Activated CD8-positive, alpha-beta memory T cell treated with anti-CD3 and anti-CD28 coated beads, Interleukin-2, amount 50 U/mL, for 48 hours (primary cell): ENCODE measurements at regions not wholly inside any gene's neighbourhood (a gene's known extent, or its start where the extent isn't known, plus 50 kb on each side); places are given as distances from the start of the nearest gene placed in this dataset.
"Not testable (repeated sequence)": the region's sequence is repeated elsewhere in the genome, so short reads cannot be mapped to it uniquely, and the experiment has no call there.

ENCODE experiments used
- DNase-seq: peaks from one replicate; pipeline ENCODE4 v3.0.0-alpha.2; 2020

DNA sequence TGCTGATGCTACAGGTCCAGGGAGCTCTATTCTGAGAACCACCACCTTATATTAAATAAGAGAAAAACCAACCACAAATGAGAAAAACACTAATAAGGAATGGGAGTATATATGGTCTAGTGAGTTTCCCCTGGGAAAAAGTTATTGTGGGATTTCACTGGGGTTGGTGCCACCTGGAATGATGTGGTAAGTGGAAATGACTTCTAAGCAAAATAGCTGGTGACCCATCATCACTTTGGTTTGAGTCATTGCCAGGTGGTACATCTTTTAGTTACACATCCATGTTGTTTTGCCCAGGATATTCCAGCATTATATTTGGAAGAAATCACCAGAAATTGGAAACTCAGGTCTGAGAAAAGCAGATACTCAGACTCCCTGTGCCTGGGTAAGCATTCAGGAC is 437.3 kb downstream of the DTWD2 start:
- no peak for DNase-seq

DNA sequence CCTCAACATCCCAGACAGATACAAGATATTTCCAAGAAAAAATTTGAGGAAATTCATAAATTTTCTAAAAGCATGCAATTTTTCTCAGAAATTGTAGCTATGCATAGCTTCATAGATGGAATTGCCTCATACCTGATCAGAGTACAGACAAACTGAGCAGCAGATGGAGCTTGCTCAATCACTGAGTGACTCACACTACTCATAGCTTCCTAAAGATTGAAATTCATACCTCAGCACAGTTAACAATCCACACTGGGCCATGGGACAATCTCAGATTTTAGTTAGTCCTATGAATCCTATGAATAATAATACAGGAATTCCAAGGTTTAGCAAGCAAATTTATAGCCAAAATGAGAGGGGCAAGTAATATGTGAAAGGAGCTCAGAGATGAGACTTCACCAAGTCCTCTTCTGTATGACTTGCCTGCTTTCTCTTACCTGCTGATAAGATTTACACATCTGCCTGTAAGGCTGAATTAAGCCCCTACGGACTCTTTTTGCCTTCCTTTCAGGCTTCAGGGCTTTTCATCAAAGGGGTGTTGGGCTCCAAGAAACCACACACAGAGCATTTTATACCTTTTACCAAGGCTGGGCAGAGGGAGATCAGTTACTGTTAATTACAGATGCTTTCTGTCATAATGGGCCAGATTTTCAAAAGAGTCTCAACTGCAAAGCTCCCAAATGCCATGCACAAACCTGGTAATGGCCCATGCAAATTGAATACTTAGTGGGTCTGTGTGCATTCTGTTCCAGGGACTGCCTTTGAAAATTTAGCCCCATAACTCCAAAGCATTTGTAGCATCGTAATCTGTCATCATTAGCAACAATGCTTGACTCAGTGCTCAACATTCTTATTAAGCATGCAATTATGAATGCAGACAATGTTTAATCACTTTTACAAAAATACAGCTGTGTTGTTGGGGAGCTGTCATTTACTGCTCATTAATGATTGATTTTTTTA is 439.3 kb downstream of the DTWD2 start:
- no peak for DNase-seq

DNA sequence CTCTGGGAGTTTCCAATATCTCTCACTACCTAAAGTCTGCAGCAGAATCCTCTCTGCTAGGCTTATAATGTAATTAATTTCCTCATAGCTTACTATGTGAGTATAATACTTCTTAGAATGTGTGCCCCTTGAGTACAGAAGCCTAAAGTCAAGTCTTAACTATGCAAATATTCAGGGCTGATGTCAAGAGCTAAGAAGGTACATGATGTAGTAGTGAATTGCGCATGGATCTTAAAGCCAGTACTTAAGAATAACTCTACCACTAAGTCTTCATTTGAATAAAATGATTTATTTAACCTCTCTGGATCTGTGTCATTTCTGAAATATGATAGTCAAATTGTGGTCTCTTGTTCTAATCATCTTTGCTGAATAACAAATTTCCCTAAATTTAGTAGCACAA is 442.9 kb downstream of the DTWD2 start:
- no peak for DNase-seq

GRCh38 chr5:118544887-118545449 is 443.4 kb downstream of the DTWD2 start:
- no peak for DNase-seq

GRCh38 chr5:118533923-118534322 is 454.4 kb downstream of the DTWD2 start:
- no peak for DNase-seq

DNA sequence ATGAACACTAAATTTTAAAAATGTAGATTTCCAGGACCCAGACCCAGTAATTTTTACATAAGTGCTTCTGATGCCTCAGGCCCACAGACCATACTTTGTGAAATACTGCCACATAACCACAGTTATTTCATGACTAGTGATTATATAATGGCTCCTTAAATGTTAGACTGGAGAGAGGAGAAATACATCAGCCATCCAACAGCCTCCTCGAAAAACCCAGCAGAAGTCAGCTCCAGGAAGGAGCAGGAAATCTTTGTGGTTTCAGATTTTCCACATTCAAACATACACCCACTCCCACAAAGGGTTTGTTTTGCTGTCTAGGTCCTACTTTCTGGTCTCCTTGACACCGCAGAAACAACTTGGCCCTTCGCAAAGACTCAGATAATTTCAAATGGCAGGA is 455.2 kb downstream of the DTWD2 start:
- DNase-seq = no peak

GRCh38 chr5:118531276-118531675 is 457.1 kb downstream of the DTWD2 start:
- no peak for DNase-seq

GRCh38 chr5:118529361-118530144 is 458.8 kb downstream of the DTWD2 start:
- DNase-seq = no peak

- no peak for DNase-seq
These were observed 465.7 kb downstream of the DTWD2 start for GRCh38 chr5:118522626-118523025.

- DNase-seq = no peak
These were observed 467.5 kb downstream of the DTWD2 start for GRCh38 chr5:118520771-118521415.

DNA sequence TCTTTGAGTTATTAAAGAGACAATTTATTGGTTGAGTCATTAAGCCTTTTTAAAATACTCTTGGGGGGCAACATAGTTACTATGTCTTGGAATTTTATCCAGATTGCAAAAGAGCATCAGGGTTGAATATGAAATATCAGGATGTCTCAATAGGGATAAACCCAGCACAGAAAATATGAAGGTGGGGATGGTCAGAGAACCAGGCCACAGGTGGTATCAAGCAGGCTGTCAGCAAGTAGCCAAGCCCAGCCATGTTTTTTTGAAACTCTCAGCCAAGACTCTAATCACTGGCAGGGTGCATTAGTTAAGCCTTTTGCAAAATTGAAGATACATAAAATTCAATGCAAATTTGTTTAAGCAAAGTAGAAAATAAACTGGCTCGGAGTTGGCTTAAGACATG is 468.9 kb downstream of the DTWD2 start:
- DNase-seq = no peak

GRCh38 chr5:118518720-118519119 is 469.6 kb downstream of the DTWD2 start:
- DNase-seq = no peak

- no peak for DNase-seq
These were observed 476.5 kb downstream of the DTWD2 start for GRCh38 chr5:118511846-118512245.

DNA sequence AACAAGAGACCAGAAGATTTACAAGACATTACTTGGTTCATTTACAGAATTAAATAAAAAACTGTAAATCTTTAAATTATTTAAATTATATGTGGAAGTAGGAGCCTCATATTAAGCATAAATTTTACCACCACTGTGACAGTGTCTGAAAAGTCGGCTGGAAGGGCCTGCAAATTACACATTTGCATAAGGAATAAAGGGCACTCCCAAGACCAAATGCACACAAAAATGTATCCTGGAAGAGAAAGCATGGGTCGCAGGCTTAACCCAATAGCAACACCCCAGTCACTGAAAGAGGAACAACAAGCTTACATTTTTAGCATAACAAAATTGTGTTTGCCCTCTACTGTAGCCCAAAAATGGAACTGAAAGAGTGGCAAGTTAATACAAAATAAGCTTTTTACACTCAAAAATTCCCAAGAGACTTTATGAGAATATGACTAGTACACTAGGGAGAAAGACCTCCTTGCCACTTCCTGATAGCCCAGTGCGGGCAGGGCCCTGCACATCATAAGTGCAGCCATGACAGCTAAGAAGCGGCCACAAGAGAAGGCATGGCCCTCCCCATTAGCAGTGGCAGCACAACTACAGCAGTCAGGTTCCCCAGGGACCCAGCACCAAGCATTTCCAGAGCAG is 482.0 kb downstream of the DTWD2 start:
- no peak for DNase-seq

GRCh38 chr5:118502232-118502631 is 486.1 kb downstream of the DTWD2 start:
- not testable (repeated sequence) for DNase-seq

DNA sequence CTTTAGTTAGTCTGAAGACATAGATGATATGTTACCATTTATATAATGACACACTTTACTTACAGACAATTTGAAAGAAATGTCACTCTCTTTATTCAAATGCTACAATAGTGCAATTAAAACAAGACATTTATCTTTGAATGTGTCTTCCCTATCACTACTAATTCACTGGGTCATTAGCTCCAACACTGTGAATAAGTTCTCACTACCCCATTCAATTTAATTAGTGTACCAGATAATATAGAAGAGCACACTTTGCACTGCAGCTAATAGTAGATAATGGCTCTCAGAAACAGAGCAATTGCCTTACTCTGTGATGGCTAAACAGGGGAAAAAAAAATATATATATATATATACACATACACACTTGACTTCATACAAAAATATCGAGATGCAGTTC is 497.0 kb downstream of the DTWD2 start:
- no peak for DNase-seq

GRCh38 chr5:118486647-118487225 is 501.6 kb downstream of the DTWD2 start:
- no peak for DNase-seq

GRCh38 chr5:118479285-118479684 is 509.1 kb downstream of the DTWD2 start:
- DNase-seq = no peak

DNA sequence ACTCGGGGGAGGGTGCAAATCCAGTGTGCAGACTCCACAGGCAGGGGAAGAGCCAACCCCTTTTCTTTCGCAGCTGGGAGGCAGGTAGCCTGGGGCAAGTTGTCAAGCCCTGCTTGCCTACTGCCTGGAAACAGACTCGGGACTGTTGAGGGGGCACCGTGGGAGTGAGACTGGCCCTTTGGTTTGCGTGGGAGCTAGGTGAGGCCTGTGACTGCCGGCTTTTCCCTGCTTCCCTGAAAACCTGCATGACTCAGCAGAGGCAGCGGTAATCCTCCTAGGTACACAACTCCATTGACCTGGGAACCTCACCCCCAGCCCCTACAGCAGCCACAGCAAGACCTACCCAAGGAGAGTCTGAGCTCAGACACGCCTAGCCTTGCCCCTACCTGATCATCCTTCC is 509.5 kb downstream of the DTWD2 start:
- no peak for DNase-seq

- no peak for DNase-seq
These were observed 520.3 kb downstream of the DTWD2 start for GRCh38 chr5:118468085-118468484.

- DNase-seq = no peak
These were observed 521.2 kb downstream of the DTWD2 start for GRCh38 chr5:118467103-118467502.

- no peak for DNase-seq
These were observed 521.9 kb downstream of the DTWD2 start for GRCh38 chr5:118466418-118466817.
